ENCODE measurements at regions not wholly inside any gene's neighbourhood (a gene's known extent, or its start where the extent isn't known, plus 50 kb on each side); places are given as distances from the start of the nearest gene placed in this dataset.

DNA sequence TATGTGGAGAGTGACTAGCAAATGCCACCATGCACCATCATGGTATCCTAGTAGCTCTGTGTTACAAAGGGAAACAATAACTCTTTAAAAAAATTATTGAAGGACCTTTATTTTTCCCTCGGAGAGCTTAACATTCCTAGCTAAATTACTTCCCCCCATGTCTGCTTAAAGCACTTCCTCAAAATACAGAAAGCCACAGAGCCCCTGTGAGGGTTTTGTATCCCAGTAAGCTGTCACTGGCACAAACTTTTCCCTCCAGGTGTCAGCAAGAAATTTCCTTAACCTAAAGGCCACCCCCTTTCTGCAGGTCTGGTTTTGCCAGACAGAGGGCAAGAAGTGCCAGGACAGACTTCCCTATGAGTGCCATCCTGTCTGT is 340.0 kb upstream of the PRDM1 start:
- TF ChIP-seq, protein P1, sequence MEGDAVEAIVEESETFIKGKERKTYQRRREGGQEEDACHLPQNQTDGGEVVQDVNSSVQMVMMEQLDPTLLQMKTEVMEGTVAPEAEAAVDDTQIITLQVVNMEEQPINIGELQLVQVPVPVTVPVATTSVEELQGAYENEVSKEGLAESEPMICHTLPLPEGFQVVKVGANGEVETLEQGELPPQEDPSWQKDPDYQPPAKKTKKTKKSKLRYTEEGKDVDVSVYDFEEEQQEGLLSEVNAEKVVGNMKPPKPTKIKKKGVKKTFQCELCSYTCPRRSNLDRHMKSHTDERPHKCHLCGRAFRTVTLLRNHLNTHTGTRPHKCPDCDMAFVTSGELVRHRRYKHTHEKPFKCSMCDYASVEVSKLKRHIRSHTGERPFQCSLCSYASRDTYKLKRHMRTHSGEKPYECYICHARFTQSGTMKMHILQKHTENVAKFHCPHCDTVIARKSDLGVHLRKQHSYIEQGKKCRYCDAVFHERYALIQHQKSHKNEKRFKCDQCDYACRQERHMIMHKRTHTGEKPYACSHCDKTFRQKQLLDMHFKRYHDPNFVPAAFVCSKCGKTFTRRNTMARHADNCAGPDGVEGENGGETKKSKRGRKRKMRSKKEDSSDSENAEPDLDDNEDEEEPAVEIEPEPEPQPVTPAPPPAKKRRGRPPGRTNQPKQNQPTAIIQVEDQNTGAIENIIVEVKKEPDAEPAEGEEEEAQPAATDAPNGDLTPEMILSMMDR (IDR thresholded peaks at IDR 0.05; ENCODE audit: insufficient read depth, low read depth, low read length) = no peak
- no peak for TF ChIP-seq EZH2 (IDR thresholded peaks at IDR 0.05; ENCODE audit: insufficient read depth, low read length)
